GM03348 (cell line): ENCODE measurements at regions not wholly inside any gene's neighbourhood (a gene's known extent, or its start where the extent isn't known, plus 50 kb on each side); places are given as distances from the start of the nearest gene placed in this dataset.
A peak's percentile ranks its signal among the peaks of the same experiment; 100 is the strongest.

Experiments used
- DNase-seq: peaks from one replicate; pipeline ENCODE4 v3.0.0; 2012; ENCODE audit warnings: low spot score

DNA sequence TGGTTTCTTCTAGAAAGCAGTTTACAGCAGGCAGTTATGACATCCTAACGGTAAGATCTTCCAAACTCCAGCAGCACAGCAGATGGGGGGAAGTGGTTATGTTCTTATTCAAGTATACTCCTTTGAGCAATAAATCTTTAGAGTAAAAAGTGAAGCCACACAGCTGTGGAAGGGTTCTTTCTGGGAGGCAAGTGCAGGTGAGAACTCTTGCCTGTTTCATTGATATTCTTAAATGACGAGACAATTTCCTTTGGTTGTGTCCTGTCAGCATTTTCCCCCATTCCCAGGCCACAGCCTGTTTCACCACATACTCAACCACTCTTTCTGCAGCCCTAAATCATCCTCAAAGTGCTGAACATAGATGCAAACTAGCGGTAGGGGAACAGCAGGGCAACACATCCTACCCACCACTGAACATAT is 207.3 kb upstream of the MTNR1B start:
- no peak for DNase-seq

DNA sequence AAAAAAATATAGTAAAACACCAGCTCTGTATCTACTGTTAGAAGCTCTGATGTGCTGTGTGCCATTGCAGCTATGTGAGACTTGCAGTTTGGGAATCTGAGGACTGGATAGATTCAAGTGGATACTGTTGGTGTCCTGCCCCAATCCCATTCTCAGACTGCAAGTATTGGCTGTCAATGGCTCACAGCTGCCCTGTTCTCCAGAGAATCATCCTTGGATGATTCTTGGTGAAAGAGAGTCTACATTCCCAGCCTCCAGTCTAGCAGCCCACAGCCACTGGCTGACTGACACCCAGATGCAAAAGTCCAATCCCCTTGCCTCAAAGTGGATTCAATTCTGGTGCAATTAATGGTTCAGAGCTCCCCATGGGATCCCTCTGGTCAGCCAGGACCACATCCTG is 206.1 kb upstream of the MTNR1B start:
- DNase-seq: no peak

GRCh38 chr11:92764128-92764527 is 205.3 kb upstream of the MTNR1B start:
- no peak for DNase-seq

- DNase-seq: no peak
These were observed 204.2 kb upstream of the MTNR1B start for GRCh38 chr11:92765082-92765840.

DNA sequence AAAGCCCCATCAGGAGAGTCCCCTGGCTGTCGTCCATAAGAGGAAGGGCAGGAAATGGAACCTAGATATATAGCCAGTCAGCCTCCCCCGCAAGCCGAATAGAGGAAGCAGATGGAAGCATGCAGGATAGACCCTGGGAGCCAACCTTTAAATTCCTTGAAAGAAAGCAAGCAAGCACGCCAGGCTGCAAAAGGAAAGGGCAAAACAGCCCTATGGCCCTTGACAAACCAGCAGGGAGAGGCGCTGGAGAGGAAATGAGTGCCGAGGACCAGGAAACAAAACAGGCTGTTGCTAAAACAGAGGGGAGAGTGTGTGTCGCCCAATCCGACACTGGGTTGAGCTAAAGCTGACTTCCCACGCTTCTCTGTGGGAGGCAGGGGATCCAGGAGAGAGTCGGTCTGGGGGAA is 203.5 kb upstream of the MTNR1B start:
- peak; percentile 39 for DNase-seq

GRCh38 chr11:92766698-92767097 is 202.8 kb upstream of the MTNR1B start:
- DNase-seq: no peak

DNA sequence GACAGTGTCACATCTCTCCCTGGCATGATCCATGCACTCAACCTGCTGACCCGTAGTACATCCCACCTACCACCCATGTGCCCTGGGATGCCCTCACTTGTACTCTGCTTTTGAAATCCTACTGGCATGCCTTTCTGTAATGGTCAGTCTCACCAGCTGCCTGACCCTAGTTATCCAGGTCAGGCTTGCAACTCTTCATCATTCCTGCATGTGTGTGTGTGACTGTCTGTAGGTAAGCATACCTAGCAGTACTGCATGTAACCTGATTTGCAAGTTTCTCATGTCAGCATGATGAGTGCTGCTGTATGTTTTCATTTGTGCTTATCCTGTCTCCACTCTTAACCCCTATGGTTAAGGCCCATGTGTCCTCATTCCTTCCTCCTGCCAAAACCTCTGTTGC is 202.0 kb upstream of the MTNR1B start:
- no peak for DNase-seq

GRCh38 chr11:92768121-92768840 is 201.2 kb upstream of the MTNR1B start:
- no peak for DNase-seq

DNA sequence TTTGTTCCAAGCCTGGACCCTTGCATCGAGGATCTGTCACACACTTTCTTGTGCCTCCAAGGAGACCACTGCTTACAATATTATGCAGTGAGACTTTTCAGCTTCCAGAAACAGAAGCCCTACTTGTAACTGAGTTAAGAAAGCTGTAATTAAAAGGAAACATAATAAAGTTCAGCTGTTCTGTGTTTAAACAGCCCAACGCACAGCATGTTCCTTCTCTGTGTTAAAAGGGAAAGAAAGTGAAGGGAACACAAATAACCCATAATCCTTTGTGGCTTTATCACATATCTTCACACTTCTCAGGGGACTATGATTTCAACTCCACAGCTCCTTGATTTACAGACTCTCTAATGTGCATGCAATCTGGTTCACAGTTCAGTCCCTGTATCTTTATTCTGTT is 200.3 kb upstream of the MTNR1B start:
- no peak for DNase-seq

- no peak for DNase-seq
These were observed 199.0 kb upstream of the MTNR1B start for GRCh38 chr11:92770419-92770818.

- no peak for DNase-seq
These were observed 198.5 kb upstream of the MTNR1B start for GRCh38 chr11:92770981-92771380.

- no peak for DNase-seq
These were observed 197.8 kb upstream of the MTNR1B start for GRCh38 chr11:92771701-92772100.

GRCh38 chr11:92775003-92775676 is 194.3 kb upstream of the MTNR1B start:
- no peak for DNase-seq

DNA sequence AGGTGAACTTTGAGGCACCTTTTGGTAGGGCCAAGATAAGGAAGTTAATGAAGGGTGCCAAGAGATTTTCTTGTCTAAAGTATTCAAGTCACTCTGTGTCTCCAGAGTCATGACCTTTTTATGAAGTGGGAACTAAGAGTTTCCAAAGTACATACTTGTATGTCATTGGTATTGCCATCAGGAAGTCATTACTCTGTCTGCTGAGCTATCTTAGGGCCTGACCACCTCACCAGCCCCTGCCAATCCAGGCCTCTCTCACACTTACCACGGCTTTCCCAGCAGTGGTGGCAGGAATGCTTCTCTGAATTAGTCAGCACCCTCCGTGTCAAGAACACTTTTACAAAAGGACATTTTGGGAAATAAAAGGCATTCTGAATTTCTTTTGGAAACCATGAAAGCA is 192.8 kb upstream of the MTNR1B start:
- DNase-seq: peak; percentile 73

DNA sequence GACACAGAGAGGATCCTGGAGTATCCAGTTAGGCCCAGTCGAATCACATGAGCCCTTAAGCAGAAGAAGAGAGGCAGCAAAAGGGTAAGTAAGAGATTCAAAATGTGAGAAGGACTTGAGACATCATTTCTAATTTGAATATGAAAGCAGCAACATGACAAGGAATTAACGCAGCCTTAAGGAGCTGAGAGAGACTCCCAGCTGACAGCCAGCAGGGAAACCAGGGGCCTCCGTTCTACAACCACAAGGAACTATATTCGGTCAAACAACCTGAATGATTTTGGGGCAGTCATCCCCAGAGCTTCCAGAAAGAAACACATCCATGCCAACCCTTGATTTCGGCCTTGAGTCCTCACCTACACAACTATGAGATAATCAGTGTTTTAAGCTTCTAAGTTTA is 189.7 kb upstream of the MTNR1B start:
- DNase-seq: no peak

DNA sequence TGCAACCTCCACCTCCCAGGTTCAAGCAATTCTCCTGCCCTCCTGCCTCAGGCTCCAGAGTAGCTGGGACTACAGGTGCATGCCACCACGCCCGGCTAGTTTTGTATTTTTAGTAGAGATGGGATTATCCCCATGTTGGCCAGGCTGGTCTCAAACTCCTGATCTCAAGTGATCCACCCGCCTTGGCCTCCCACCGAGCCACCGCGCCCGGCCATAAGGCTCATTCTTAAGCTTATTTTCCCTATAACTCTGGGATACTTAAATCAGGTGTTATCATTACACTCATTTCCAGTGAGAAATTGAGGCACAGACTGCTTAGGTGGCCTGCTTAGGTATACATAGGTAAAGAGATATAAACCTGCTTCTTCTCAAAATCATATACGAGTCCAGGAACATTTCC is 188.3 kb upstream of the MTNR1B start:
- no peak for DNase-seq

DNA sequence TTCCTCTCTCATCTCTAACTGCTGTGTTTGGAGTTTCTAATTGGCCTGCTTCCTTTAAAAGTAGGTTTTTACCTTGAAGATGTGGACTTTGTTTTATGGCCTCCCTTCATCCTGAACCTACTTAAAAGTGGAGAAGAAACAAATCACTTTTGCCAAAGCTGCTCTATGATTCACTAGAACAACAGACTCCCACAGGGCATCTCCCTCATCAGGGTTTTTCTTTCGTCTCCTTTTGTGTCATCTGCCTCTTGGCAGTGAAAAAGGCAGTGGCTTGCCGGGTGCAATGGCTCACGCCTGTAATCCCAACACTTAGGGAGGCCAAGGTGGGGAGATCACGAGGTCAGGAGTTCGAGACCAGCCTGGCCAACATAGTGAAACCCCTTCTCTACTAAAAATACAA is 186.6 kb upstream of the MTNR1B start:
- no peak for DNase-seq

GRCh38 chr11:92784331-92784730 is 185.1 kb upstream of the MTNR1B start:
- no peak for DNase-seq

DNA sequence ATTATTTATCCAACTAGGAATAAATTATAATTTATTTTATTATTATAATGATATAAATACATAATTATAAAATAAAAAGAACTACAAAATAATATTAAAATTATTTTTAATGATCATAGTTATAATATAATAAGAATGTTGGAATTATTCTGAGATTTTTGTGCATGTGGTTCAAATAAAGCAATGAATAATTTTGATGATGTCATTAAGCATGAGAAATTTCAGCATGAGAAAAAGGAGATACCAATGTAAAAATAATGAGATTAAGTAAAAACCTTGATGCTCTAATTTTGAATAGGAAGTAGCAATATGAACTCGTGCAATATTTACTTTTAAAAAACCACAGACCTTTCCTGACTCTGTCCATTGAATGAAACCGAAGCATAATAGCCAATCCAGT is 181.8 kb upstream of the MTNR1B start:
- no peak for DNase-seq

DNA sequence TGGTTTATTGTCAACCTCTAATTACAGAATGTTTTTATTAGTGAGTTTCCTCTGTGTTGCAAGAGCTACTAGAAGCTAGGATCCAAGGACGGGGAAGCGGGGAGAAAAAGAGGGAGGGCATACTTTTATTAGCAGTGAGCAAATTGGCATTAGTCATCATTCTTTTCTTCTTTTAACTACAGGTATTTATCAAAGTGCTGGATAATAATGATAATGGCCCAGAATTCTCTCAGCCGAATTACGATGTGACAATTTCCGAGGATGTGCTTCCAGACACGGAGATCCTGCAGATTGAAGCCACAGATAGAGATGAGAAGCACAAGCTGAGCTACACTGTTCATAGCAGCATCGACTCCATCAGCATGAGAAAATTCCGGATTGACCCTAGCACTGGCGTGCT is 179.7 kb upstream of the MTNR1B start:
- no peak for DNase-seq

DNA sequence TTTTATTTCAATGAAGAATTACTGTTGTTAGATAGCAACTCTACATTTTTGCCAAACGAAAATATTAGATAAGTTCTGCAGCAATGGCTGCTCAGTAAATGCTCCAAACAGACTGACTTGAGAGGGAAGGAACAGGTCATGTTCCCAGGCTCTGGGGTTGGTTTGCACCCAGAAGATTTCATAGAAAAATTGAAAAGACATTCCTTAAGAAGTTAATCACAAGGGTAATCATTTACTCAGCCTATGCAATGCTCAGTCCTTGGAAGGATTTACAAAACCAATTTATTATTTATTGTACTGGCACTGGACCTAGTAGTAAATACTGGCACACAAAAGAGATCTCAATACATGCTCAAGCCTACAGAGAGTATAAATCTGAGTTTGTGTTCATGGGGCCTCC is 179.1 kb upstream of the MTNR1B start:
- DNase-seq: no peak

DNA sequence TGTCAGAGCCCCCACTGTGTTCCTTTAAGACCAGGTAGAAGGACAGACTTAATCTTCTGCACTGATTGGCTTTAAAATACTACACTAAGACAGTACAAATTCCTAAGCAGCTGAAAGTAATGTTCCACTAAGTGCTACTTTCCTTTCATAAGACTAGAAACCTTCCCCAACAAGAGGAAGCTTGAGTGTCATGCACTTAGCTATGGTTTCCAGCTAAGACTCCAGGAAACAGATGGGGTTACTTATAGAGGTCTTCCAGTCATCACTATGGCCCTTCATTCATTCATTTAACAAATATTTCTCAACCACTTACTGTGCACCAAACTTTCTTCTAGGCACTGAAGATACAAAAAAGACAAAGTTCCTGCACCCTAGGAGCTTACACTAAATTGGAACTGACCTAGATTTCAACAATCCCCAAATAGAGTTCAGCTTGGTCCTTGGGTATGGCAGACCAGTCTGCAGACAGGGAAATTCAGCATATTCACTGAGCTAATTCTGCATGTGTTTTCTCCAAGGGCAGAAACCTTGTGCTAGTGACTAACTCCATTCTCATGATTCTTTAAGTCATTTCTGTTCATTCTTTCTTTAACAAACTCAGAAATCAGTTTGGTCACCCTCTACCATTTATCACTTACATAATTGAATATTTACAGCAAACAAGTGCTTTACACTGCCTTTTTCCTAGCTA is 178.4 kb upstream of the MTNR1B start:
- no peak for DNase-seq

GRCh38 chr11:92791886-92792285 is 177.6 kb upstream of the MTNR1B start:
- DNase-seq: no peak
